HUES6 (cell line): ENCODE measurements at regions not wholly inside any gene's neighbourhood (a gene's known extent, or its start where the extent isn't known, plus 50 kb on each side); places are given as distances from the start of the nearest gene placed in this dataset.
A peak's percentile ranks its signal among the peaks of the same experiment; 100 is the strongest.

ENCODE experiments used
- H3K27ac ChIP-seq: 2 replicates; pipeline ENCODE4 v1.7.0; 2013; ENCODE audit warnings: low read depth, mild to moderate bottlenecking, low read length, inconsistent platforms
- H3K27me3 ChIP-seq: 2 replicates; pipeline ENCODE4 v1.6.1; 2013; ENCODE audit warnings: low read length; ENCODE audit not compliant: control insufficient read depth, insufficient read depth
- H3K36me3 ChIP-seq: 2 replicates; pipeline ENCODE4 v1.6.1; 2013; ENCODE audit warnings: low read length; ENCODE audit not compliant: control insufficient read depth, insufficient read depth
- H3K4me1 ChIP-seq: 2 replicates; pipeline ENCODE4 v1.6.1; 2013; ENCODE audit warnings: low read length; ENCODE audit not compliant: control insufficient read depth, insufficient read depth
- H3K4me3 ChIP-seq: 2 replicates; pipeline ENCODE4 v1.5.1; 2013; ENCODE audit warnings: low read depth, low read length
- H3K9ac ChIP-seq: one replicate; pipeline ENCODE4 v1.6.1; 2013; ENCODE audit warnings: mild to moderate bottlenecking, low read length
- H3K9me3 ChIP-seq: 2 replicates; pipeline ENCODE4 v1.6.1; 2013; ENCODE audit warnings: low read depth, low read length; ENCODE audit not compliant: control insufficient read depth, insufficient read depth

GRCh38 chr14:44420226-44420625, 86.9 kb downstream of the FSCB start:
- Histone ChIP-seq H3K4me1 (no peaks in the 10 kb centered on the region), H3K27me3 (no peaks in the 10 kb centered on the region), H3K9ac (no peak overlapping the region), H3K9me3 (peaks cover 12% of the 10 kb centered on the region), H3K27ac (no peak overlapping the region), H3K36me3 (no peaks in the 10 kb centered on the region), H3K4me3 (no peak overlapping the region)

- Histone ChIP-seq H3K27ac (no peak overlapping the region), H3K27me3 (no peaks in the 10 kb centered on the region), H3K36me3 (no peaks in the 10 kb centered on the region), H3K4me1 (no peaks in the 10 kb centered on the region; the same call in 1 of the 2 replicates), H3K9ac (peak overlapping the region; percentile 0), H3K9me3 (peaks cover 14% of the 10 kb centered on the region), H3K4me3 (no peak overlapping the region)
Observed at GRCh38 chr14:44418856-44419255, 88.2 kb downstream of the FSCB start.

- H3K9ac ChIP-seq: no peak overlapping the region
Observed at GRCh38 chr14:44417809-44418208, 89.3 kb downstream of the FSCB start.

GRCh38 chr14:44414646-44415045, 92.4 kb downstream of the FSCB start:
- Histone ChIP-seq H3K4me1 (peaks cover 9% of the 10 kb centered on the region), H3K9ac (no peak overlapping the region), H3K9me3 (peaks cover 11% of the 10 kb centered on the region; the same call in 1 of the 2 replicates)

More at GRCh38 chr14:44417809-44418208, 89.3 kb downstream of the FSCB start:
- H3K36me3 ChIP-seq: no peaks in the 10 kb centered on the region
- no peak overlapping the region for H3K27ac ChIP-seq
- peaks cover 7% of the 10 kb centered on the region for H3K4me1 ChIP-seq
- H3K27me3 ChIP-seq: no peaks in the 10 kb centered on the region
- H3K9me3 ChIP-seq: peaks cover 14% of the 10 kb centered on the region
- no peak overlapping the region for H3K4me3 ChIP-seq

GRCh38 chr14:44412858-44413569, 94.1 kb downstream of the FSCB start:
- Histone ChIP-seq H3K27ac (peak overlapping the region; percentile 37; the same call in 1 of the 2 replicates), H3K9ac (peak overlapping the region; percentile 24)

More at GRCh38 chr14:44414646-44415045, 92.4 kb downstream of the FSCB start:
- H3K27ac ChIP-seq: no peak overlapping the region
- no peaks in the 10 kb centered on the region for H3K36me3 ChIP-seq
- H3K4me3 ChIP-seq: no peak overlapping the region
- no peaks in the 10 kb centered on the region for H3K27me3 ChIP-seq

GRCh38 chr14:44405011-44405486, 102.0 kb downstream of the FSCB start:
- Histone ChIP-seq H3K4me1 (no peaks in the 10 kb centered on the region), H3K27me3 (no peaks in the 10 kb centered on the region), H3K27ac (no peak overlapping the region), H3K9ac (no peak overlapping the region), H3K9me3 (no peaks in the 10 kb centered on the region), H3K36me3 (no peaks in the 10 kb centered on the region), H3K4me3 (no peak overlapping the region)

More at GRCh38 chr14:44412858-44413569, 94.1 kb downstream of the FSCB start:
- H3K36me3 ChIP-seq: no peaks in the 10 kb centered on the region
- peaks cover 9% of the 10 kb centered on the region for H3K4me1 ChIP-seq
- no peaks in the 10 kb centered on the region for H3K27me3 ChIP-seq
- peaks cover 11% of the 10 kb centered on the region; the same call in 1 of the 2 replicates for H3K9me3 ChIP-seq
- no peak overlapping the region for H3K4me3 ChIP-seq

GRCh38 chr14:44404599-44404998, 102.5 kb downstream of the FSCB start:
- Histone ChIP-seq H3K9ac (no peak overlapping the region), H3K27ac (no peak overlapping the region), H3K9me3 (no peaks in the 10 kb centered on the region), H3K4me3 (no peak overlapping the region), H3K4me1 (no peaks in the 10 kb centered on the region), H3K36me3 (no peaks in the 10 kb centered on the region), H3K27me3 (no peaks in the 10 kb centered on the region)

- H3K9ac ChIP-seq: no peak overlapping the region
- no peak overlapping the region for H3K4me3 ChIP-seq
- no peaks in the 10 kb centered on the region for H3K27me3 ChIP-seq
- no peak overlapping the region for H3K27ac ChIP-seq
- no peaks in the 10 kb centered on the region for H3K36me3 ChIP-seq
- H3K4me1 ChIP-seq: no peaks in the 10 kb centered on the region
- H3K9me3 ChIP-seq: no peaks in the 10 kb centered on the region
Observed at GRCh38 chr14:44404036-44404435, 103.0 kb downstream of the FSCB start.

- Histone ChIP-seq H3K9me3 (no peaks in the 10 kb centered on the region), H3K27me3 (no peaks in the 10 kb centered on the region), H3K4me1 (no peaks in the 10 kb centered on the region), H3K4me3 (no peak overlapping the region), H3K36me3 (no peaks in the 10 kb centered on the region), H3K9ac (no peak overlapping the region), H3K27ac (no peak overlapping the region)
Observed at GRCh38 chr14:44403193-44403592, 103.9 kb downstream of the FSCB start.

GRCh38 chr14:44396226-44396625, 110.9 kb downstream of the FSCB start:
- Histone ChIP-seq H3K4me3 (no peak overlapping the region), H3K36me3 (no peaks in the 10 kb centered on the region), H3K27ac (no peak overlapping the region), H3K9ac (no peak overlapping the region), H3K27me3 (no peaks in the 10 kb centered on the region), H3K9me3 (no peaks in the 10 kb centered on the region), H3K4me1 (no peaks in the 10 kb centered on the region)

- H3K4me1 ChIP-seq: no peaks in the 10 kb centered on the region
- H3K27me3 ChIP-seq: no peaks in the 10 kb centered on the region
- no peak overlapping the region for H3K4me3 ChIP-seq
- H3K36me3 ChIP-seq: no peaks in the 10 kb centered on the region
- no peak overlapping the region for H3K27ac ChIP-seq
- no peak overlapping the region for H3K9ac ChIP-seq
- no peaks in the 10 kb centered on the region for H3K9me3 ChIP-seq
Observed at GRCh38 chr14:44392984-44393383, 114.1 kb downstream of the FSCB start.
